ENCODE measurements at regions not wholly inside any gene's neighbourhood (a gene's known extent, or its start where the extent isn't known, plus 50 kb on each side); places are given as distances from the start of the nearest gene placed in this dataset.

DNA sequence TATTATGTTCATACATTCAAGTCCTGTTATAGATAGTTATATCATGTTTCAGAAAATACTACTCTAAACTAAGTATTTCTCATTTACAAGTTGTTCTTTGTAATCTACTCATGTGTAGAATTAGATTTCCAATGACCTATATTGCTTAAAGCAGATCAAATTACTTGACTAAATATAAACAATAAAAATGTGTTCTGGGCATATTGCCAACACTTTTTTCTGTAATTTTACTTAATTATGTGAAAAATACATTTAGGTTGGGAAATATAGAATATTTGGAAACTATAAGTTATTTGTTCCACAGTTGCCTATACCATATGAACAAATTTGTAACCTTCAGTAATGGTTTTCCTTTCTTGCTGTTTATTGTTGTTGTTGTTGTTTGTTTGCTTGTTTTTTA lies 275.2 kb upstream of the PCDH9 start:
- H3K56ac ChIP-seq (replicated peaks; ENCODE audit: insufficient read length, low read depth, low read length), result no peak overlapping the region
- no peak overlapping the region for H3K4ac ChIP-seq (replicated peaks; ENCODE audit: insufficient read length, low read depth, low read length)
- H3K14ac ChIP-seq (ENCODE audit: insufficient read length), result no peak overlapping the region
- H3K4me3 ChIP-seq (ENCODE audit: extremely low read depth in 1 of 4, insufficient read depth in 2 of 4, low read depth in 3 of 4, low read length in 4 of 4), result no peak overlapping the region
- CTCF ChIA-PET (ENCODE audit: partially characterized antibody), result no interaction called here
- H3K23ac ChIP-seq (ENCODE audit: insufficient read length), result no peak overlapping the region
- no peak overlapping the region for H2BK120ac ChIP-seq (replicated peaks; ENCODE audit: low read depth, low read length)
- H3K23me2 ChIP-seq (ENCODE audit: low read depth, low read length), result no peaks in the 10 kb centered on the region
- H2BK15ac ChIP-seq (ENCODE audit: low read length), result no peak overlapping the region
- DNase-seq (ENCODE audit: low read depth in 1 of 2, low spot score in 2 of 2) (no peak), FAIRE-seq (no peak)
- H4K5ac ChIP-seq (ENCODE audit: insufficient read length, low read depth, low read length), result no peak overlapping the region
- TF ChIP-seq, protein P1, sequence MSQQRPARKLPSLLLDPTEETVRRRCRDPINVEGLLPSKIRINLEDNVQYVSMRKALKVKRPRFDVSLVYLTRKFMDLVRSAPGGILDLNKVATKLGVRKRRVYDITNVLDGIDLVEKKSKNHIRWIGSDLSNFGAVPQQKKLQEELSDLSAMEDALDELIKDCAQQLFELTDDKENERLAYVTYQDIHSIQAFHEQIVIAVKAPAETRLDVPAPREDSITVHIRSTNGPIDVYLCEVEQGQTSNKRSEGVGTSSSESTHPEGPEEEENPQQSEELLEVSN (IDR thresholded peaks at IDR 0.05), result no peak
- no peak for TF ChIP-seq RFX5 (IDR thresholded peaks at IDR 0.05; ENCODE audit: borderline replicate concordance, low read depth, low read length)
- TF ChIP-seq MAFK (IDR thresholded peaks at IDR 0.05; ENCODE audit: low read depth, low read length), result no peak
- TF ChIP-seq HDAC2 (IDR thresholded peaks at IDR 0.05; ENCODE audit: borderline replicate concordance in 1 of 2, low read depth in 2 of 2, low read length in 2 of 2), result no peak
- no peak for TF ChIP-seq ZNF274 (IDR thresholded peaks at IDR 0.05; ENCODE audit: borderline replicate concordance, extremely low read depth, low read length)
- TF ChIP-seq EZH2 (IDR thresholded peaks at IDR 0.05; ENCODE audit: low read depth, low read length, severe bottlenecking), result no peak
- TF ChIP-seq RXRA (IDR thresholded peaks at IDR 0.05; ENCODE audit: insufficient read depth, low read depth, low read length), result no peak
- H3K79me2 ChIP-seq (ENCODE audit: control insufficient read depth in 1 of 2, insufficient read depth in 2 of 2, low read length in 2 of 2), result no peaks in the 10 kb centered on the region
- H3K9ac ChIP-seq (replicated peaks in 1 of 4; ENCODE audit: extremely low read depth in 1 of 4, low read depth in 3 of 4, low read length in 3 of 4), result no peak overlapping the region
- no peak overlapping the region for H2AFZ ChIP-seq (ENCODE audit: low read length)
- no peak overlapping the region for H2BK5ac ChIP-seq (ENCODE audit: low read depth, low read length)
- no peaks in the 10 kb centered on the region for H3K36me3 ChIP-seq (ENCODE audit: control insufficient read depth in 2 of 4, insufficient read depth in 4 of 4, low read length in 3 of 4)
- H3K9me3 ChIP-seq (ENCODE audit: insufficient read depth in 2 of 2, low read depth in 1 of 2, low read length in 1 of 2), result no peaks in the 10 kb centered on the region
- no peak overlapping the region for H4K91ac ChIP-seq (replicated peaks; ENCODE audit: insufficient read length, low read length)
- POLR2A ChIA-PET (ENCODE audit: partially characterized antibody), result no interaction called here
- no peak overlapping the region for H3K4me2 ChIP-seq (ENCODE audit: insufficient read depth in 1 of 2, low read depth in 2 of 2, low read length in 2 of 2)
- H3K27me3 ChIP-seq (replicated peaks in 1 of 4; ENCODE audit: control insufficient read depth in 3 of 4, extremely low read depth in 1 of 4, insufficient read depth in 3 of 4, low read length in 3 of 4), result no peaks in the 10 kb centered on the region
- no peak overlapping the region for H4K8ac ChIP-seq (ENCODE audit: extremely low read depth, insufficient read depth, low read length)
- no peak overlapping the region for H2BK12ac ChIP-seq (ENCODE audit: low read depth, low read length)
- H4K20me1 ChIP-seq (replicated peaks in 1 of 2; ENCODE audit: control insufficient read depth in 1 of 2, insufficient read depth in 2 of 2, low read length in 2 of 2), result no peaks in the 10 kb centered on the region
- no peak overlapping the region for H2BK20ac ChIP-seq (ENCODE audit: low read length)
- no peak overlapping the region for H2AK5ac ChIP-seq (ENCODE audit: low read depth, low read length)
- no peak overlapping the region for H3K27ac ChIP-seq (ENCODE audit: low read depth, low read length)
- H3K4me1 ChIP-seq (replicated peaks in 1 of 4; ENCODE audit: control insufficient read depth in 3 of 4, insufficient read depth in 4 of 4, low read length in 3 of 4), result 0 out of 7 replicates have a peak, but pooled peaks cover 0 to 3% (median 0%) of the 10 kb centered on the region in 4 experiments
- H3K79me1 ChIP-seq (ENCODE audit: low read depth, low read length), result no peaks in the 10 kb centered on the region
- H3K18ac ChIP-seq (ENCODE audit: extremely low read depth, low read length), result no peak overlapping the region

Measured in H1 (cell line).